Testis (tissue), 2 donors: ENCODE measurements at regions not wholly inside any gene's neighbourhood (a gene's known extent, or its start where the extent isn't known, plus 50 kb on each side); places are given as distances from the start of the nearest gene placed in this dataset.
"Not testable (repeated sequence)": the region's sequence is repeated elsewhere in the genome, so short reads cannot be mapped to it uniquely, and the experiment has no call there.

ENCODE experiments used
- DNase-seq: peaks from one replicate; pipeline ENCODE4 v3.0.0-alpha.2; 2019
- H3K27ac ChIP-seq, 2 donors: fragments of 200-600 bp; sonication (generic); one replicate each; pipeline ENCODE4 v1.5.1; 2019
- H3K27me3 ChIP-seq: fragments of 200-600 bp; sonication (generic); one replicate; pipeline ENCODE4 v1.5.1; 2019
- H3K36me3 ChIP-seq: fragments of 200-600 bp; sonication (generic); one replicate; pipeline ENCODE4 v1.5.1; 2017; ENCODE audit warnings: low read depth; ENCODE audit errors: missing control alignments
- H3K4me1 ChIP-seq: fragments of 200-600 bp; sonication (generic); one replicate; pipeline ENCODE4 v1.5.1; 2019
- H3K4me3 ChIP-seq, 2 donors: fragments of 200-600 bp; sonication (generic); one replicate each; pipeline ENCODE4 v1.5.1; 2017 to 2019
- H3K9me3 ChIP-seq: fragments of 200-600 bp; sonication (generic); one replicate; pipeline ENCODE4 v1.5.1; 2017
- CTCF ChIP-seq, 3 experiments: fragments of 450-650 bp in 2 of 3; fragments of 200-600 bp in 1 of 3; sonication (generic) in 1 of 3; IDR thresholded peaks; one replicate each; pipeline ENCODE4 v1.5.1; 2016 to 2019; ENCODE audit warnings: antibody characterized with exemption in 3 of 3, mild to moderate bottlenecking in 2 of 3, moderate library complexity in 1 of 3
- POLR2A ChIP-seq: fragments of 450-650 bp; IDR thresholded peaks from one replicate; pipeline ENCODE4 v1.6.1; 2017; ENCODE audit warnings: antibody characterized with exemption, mild to moderate bottlenecking, moderate library complexity
- WGBS, 2 donors: methylation state at CpG; one replicate each; pipeline ENCODE4 v1.1.5; 2018; 5-methylcytosine and 5-hydroxymethylcytosine counted together
- intact Hi-C: fragments of 100-400 bp; cut with DNase I; formaldehyde crosslinking; loops from one replicate; pipeline ENCODE4 v1.15.1; 2023; ENCODE audit warnings: low total_unique reads

GRCh38 chr21:9744593-9744992 lies 776.8 kb upstream of the TPTE start:
- H3K27ac ChIP-seq, H3K36me3 ChIP-seq, H3K27me3 ChIP-seq, H3K4me3 ChIP-seq, H3K9me3 ChIP-seq, H3K4me1 ChIP-seq, intact Hi-C loops: not testable (repeated sequence)
- 41 to 56% methylated on average over 4 of the region's 4 CpGs for WGBS, 2 donors
- DNase-seq = peak; percentile 87

GRCh38 chr21:9745457-9746108 lies 775.8 kb upstream of the TPTE start:
- H3K4me1 ChIP-seq, H3K36me3 ChIP-seq, H3K9me3 ChIP-seq, intact Hi-C loops, H3K4me3 ChIP-seq, H3K27ac ChIP-seq, DNase-seq, H3K27me3 ChIP-seq: not testable (repeated sequence)
- 53 to 55% methylated on average over 9 of the region's 9 CpGs for whole genome bisulfite sequencing, 2 donors

GRCh38 chr21:9746311-9746710 lies 775.1 kb upstream of the TPTE start:
- 47 to 54% methylated on average over 2 of the region's 2 CpGs for WGBS, 2 donors

DNA sequence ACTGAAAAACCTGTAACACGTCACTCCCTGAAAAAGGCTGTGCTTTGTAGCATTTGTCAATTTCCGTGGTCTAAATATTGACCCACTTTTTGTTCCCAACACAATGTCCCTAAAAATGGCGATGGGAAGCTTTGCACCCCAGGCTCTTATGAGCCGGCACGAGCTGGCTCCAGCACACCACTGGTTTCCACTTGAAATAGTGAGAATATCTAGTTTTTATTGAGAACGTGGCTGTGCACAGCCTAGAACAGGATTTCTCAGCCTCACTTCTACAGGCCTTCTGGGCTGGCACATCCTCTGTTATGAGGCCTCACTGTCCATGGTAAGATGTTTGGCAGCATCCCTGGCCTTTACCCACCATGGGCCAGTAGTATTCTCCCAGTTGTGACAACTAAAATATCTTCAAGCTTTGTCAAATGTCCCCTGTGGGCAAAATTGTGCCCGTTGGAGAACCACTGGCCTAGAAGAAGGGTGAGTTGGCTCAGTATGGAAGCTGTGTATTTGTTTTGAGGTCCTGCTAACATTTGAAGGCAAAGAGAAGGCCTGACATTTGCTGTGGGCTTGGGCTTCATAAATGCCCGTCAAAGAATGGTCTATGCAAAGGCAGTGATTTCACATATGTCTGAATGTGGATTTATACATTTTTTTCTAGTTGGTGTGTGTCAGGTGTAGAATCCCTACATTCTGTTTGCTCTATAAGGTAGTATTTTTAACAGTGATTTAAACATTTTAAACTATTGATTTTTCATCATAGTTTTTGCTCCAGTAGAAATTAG lies 774.4 kb upstream of the TPTE start:
- intact Hi-C loops, H3K27ac ChIP-seq, H3K36me3 ChIP-seq, DNase-seq, H3K4me3 ChIP-seq, H3K9me3 ChIP-seq, H3K27me3 ChIP-seq, H3K4me1 ChIP-seq: not testable (repeated sequence)
- WGBS, 2 donors = 54 to 67% methylated on average over 8 of the region's 8 CpGs

More at GRCh38 chr21:9746311-9746710, 775.1 kb upstream of the TPTE start:
- H3K27ac ChIP-seq, DNase-seq, intact Hi-C loops, H3K36me3 ChIP-seq, H3K4me1 ChIP-seq, H3K9me3 ChIP-seq, H3K27me3 ChIP-seq, H3K4me3 ChIP-seq: not testable (repeated sequence)

GRCh38 chr21:9747870-9748269 lies 773.5 kb upstream of the TPTE start:
- WGBS, 2 donors = 72 to 78% methylated on average over 5 of the region's 5 CpGs
- H3K4me1 ChIP-seq, H3K27ac ChIP-seq, DNase-seq, H3K4me3 ChIP-seq, H3K9me3 ChIP-seq, intact Hi-C loops, H3K27me3 ChIP-seq, H3K36me3 ChIP-seq: not testable (repeated sequence)

DNA sequence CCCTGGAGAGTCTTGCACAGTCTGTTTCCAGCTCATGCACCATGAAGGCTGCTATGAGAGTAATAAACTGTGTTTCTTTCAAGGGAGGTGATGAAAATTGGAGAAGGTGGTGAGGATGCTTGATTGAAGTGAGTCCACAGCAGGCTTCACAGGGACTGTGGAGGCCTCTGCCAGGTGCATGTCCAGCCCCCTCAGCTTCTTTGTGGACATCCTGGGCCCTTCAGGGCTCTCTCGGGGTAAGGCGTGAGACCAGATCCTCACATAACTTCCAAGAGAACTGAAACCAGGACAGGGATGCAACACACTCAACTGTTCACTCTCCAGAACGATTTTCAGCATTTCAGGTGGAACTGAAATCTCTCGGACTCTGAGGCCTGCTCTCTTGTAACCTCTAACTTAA lies 772.9 kb upstream of the TPTE start:
- H3K4me1 ChIP-seq, intact Hi-C loops, H3K9me3 ChIP-seq, DNase-seq, H3K36me3 ChIP-seq, H3K27me3 ChIP-seq, H3K4me3 ChIP-seq, H3K27ac ChIP-seq: not testable (repeated sequence)
- WGBS, 2 donors = 70% methylated on average over 4 of the region's 4 CpGs

DNA sequence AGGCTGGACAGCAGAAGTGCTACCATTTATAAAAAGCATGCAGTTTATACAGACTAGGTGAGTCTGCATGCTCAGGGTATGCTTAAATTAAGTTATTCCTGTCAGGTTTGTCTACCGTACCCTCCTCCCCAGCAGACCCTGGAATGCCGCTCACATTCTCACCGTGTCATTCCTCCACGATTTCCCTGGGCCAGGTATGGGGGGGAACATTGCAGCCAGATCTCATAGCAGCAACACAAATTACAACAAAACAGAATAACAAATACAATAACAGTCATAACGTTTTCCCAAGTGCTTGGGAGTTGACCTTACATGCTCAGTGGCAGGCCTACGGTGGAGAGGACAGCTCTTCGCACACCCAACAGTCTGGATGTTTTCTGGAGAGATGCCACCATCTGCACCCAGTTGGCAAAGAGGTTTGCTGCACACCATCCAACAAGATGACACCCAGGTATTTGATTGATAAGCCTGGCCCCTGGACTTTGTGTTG lies 771.6 kb upstream of the TPTE start:
- H3K9me3 ChIP-seq, H3K4me1 ChIP-seq, H3K27ac ChIP-seq, DNase-seq, H3K4me3 ChIP-seq, intact Hi-C loops, H3K36me3 ChIP-seq, H3K27me3 ChIP-seq: not testable (repeated sequence)
- 71 to 73% methylated on average over 7 of the region's 7 CpGs for WGBS, 2 donors

GRCh38 chr21:9750341-9751086 lies 770.9 kb upstream of the TPTE start:
- Histone ChIP-seq H3K9me3 (no peaks in the 10 kb centered on the region), H3K4me3 (no peak overlapping the region), H3K36me3 (no peaks in the 10 kb centered on the region), H3K27me3 (no peaks in the 10 kb centered on the region), H3K27ac (no peak overlapping the region), H3K4me1 (no peaks in the 10 kb centered on the region)
- intact Hi-C loops = no loop called here
- no peak for TF ChIP-seq POLR2A
- TF ChIP-seq CTCF (IDR thresholded peaks at IDR 0.05) = no peak
- no peak for DNase-seq
- WGBS, 2 donors = 72 to 78% methylated on average over 13 of the region's 13 CpGs

DNA sequence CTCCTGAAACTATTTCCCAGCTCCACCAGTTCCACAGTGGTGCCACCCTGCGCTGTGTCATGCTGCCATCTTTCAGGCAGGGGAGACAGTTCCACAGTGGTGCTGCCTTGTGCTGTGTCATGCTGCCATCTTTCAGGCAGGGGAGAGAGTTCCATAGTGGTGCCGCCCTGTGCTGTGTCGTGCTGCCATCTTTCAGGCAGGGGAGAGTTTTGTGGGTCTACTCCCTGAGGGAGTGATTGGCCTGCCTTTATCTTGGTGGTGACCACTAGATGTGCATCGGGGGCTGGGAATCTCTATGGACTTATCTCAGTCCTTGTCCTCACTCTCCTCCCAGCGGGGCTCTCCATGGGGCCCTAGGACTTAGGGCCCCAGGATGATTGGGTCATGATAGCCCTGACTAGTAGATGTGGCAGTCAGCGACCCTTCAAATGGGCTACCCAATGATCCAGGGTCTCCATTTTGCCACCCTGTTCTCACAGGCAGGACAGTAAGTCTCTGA lies 770.2 kb upstream of the TPTE start:
- not testable (repeated sequence) for DNase-seq, H3K9me3 ChIP-seq
- WGBS, 2 donors = 67 to 76% methylated on average over 6 of the region's 6 CpGs

DNA sequence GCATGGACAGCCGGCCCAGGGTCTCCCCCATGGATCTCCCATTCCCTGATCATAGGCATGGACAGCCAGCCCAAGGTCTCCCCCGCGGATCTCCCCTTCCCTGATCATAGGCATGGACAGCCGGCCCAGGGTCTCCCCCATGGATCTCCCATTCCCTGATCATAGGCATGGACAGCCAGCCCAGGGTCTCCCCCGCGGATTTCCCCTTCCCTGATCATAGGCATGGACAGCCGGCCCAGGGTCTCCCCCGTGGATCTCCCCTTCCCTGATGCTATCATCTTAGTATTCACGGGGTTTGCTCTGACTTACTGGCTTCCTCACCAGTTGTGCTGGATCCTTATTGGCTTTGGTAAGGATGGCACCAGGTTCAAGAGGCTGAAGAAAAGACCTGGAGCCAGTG lies 769.4 kb upstream of the TPTE start:
- DNase-seq, H3K4me1 ChIP-seq, H3K36me3 ChIP-seq, intact Hi-C loops, H3K9me3 ChIP-seq, H3K27me3 ChIP-seq, H3K4me3 ChIP-seq, H3K27ac ChIP-seq: not testable (repeated sequence)
- 74 to 76% methylated on average over 9 of the region's 9 CpGs for WGBS, 2 donors

More for the DNA sequence above, 770.2 kb upstream of the TPTE start:
- H3K4me1 ChIP-seq, H3K36me3 ChIP-seq, H3K27me3 ChIP-seq, intact Hi-C loops, H3K27ac ChIP-seq, H3K4me3 ChIP-seq: not testable (repeated sequence)
